Gastroesophageal sphincter (tissue), 3 donors: ENCODE measurements at regions not wholly inside any gene's neighbourhood (a gene's known extent, or its start where the extent isn't known, plus 50 kb on each side); places are given as distances from the start of the nearest gene placed in this dataset.

ENCODE experiments used
- CTCF ChIP-seq, 4 experiments: fragments of 200-600 bp in 2 of 4; fragments of 450-650 bp in 2 of 4; sonication (generic) in 1 of 4; IDR thresholded peaks; one replicate each; pipeline ENCODE4 v1.5.1; 2017 to 2019; ENCODE audit warnings: antibody characterized with exemption in 4 of 4, mild to moderate bottlenecking in 2 of 4, moderate library complexity in 2 of 4
- EP300 ChIP-seq: sonication (generic); formaldehyde crosslinking; IDR thresholded peaks from one replicate; pipeline ENCODE4 v1.6.1; 2017; ENCODE audit warnings: antibody characterized with exemption, mild to moderate bottlenecking
- POLR2A ChIP-seq, 2 donors: fragments of 450-650 bp; IDR thresholded peaks; one replicate each; pipeline ENCODE4 v1.6.1; 2017; ENCODE audit warnings: antibody characterized with exemption in 2 of 2, mild to moderate bottlenecking in 2 of 2, moderate library complexity in 1 of 2
- POLR2AphosphoS5 ChIP-seq: sonication (generic); formaldehyde crosslinking; IDR thresholded peaks from one replicate; pipeline ENCODE4 v1.6.1; 2017; ENCODE audit warnings: antibody characterized with exemption

- TF ChIP-seq CTCF (IDR thresholded peaks at IDR 0.05) (no peak), POLR2A (IDR thresholded peaks at IDR 0.05) (no peak), EP300 (no peak), POLR2AphosphoS5 (no peak)
These were observed 397.2 kb downstream of the TCERG1L start for GRCh38 chr10:130914367-130914766.
